ENCODE measurements at regions not wholly inside any gene's neighbourhood (a gene's known extent, or its start where the extent isn't known, plus 50 kb on each side); places are given as distances from the start of the nearest gene placed in this dataset.
"Not testable (repeated sequence)": the region's sequence is repeated elsewhere in the genome, so short reads cannot be mapped to it uniquely, and the experiment has no call there.

DNA sequence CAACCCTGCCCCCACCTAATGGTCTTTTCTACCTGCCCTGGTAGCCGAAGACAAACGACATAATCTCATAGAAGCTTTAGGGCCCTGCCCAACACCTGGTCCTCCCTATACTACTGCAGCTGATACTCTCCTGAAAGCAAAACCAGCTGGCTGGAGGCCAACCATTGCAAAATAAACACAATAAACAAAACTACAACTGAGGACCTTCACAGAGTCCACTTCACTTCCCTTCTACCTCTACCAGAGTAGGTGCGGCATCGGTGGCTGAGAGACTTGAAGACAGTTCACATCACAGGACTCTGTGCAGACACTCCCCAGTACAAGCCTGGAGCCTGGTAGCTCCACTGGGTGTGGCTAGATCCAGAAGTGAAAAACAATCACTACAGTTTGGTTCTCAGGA is 476.2 kb downstream of the MMUT start:
- DNase-seq = no peak

DNA sequence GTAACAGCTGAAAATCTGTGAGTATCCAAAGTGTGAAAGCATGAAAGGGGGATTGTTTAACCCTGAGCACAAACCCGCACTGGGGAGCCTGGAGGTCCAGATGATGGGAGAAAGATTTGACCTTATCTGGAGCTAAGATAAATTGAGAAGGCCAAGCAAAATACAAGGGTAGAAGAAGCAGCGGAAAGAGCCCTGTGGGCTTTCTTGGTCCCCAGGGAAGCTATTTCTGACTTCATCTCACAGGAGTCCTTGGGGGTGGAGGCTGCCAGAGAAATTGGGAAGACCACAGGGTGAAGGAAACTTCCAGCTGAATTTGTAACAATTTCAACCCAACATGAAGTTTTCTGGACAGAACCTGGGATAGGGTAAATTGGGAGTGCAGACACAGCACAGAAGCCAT is 476.9 kb downstream of the MMUT start:
- DNase-seq = no peak

DNA sequence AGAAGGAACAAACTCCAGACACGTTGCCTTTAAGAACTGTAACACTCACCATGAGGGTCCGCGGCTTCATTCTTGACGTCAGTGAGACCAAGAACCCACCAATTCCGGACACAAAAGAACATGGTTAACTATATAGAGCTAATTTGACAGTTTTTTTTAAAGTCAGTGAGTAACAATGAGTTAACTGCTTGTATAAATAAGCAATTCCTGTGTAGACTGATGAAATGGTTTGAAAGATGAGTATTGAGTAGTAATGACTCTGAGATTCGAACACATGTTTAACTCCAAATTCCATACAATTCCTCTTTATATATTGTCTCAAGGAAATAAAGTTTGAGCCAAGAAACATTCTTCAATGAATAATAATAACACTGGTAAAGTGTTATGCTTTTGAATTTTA is 478.0 kb downstream of the MMUT start:
- no peak for DNase-seq

DNA sequence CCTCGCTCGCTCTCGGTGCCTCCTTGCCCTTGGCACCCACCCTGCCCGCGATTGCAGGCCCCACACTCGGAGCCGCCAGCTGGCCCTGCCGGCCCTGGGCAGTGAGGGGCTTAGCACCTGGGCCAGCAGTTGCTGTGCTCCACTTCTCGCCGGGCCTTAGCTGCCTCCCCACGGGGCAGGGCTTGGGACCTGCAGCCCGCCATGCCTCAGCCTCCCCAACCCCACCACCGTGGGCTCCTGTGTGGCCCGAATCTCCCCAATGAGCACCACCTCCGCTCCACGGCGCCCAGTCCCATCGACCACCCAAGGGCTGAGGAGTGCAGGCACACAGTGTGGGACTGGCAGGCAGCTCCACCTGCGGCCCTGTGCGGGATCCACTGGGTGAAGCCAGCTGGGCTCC is 479.1 kb downstream of the MMUT start:
- not testable (repeated sequence) for DNase-seq

DNA sequence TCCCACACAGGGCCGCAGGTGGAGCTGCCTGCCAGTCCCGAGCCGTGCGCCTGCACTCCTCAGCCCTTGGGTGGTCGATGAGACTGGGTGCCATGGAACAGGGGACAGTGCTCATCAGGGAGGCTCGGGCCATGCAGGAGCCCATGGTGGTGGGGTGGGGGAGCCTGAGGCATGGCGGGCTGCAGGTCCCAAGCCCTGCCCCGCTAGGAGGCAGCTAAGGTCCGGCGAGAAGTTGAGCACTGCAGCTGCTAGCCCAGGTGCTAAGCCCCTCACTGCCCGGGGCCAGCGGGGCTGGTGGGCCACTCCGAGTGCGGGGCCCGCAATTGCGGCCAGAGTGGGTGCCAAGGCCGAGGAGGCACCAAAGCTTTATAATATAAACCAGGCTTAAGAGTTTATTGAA is 479.7 kb downstream of the MMUT start:
- no peak for DNase-seq

DNA sequence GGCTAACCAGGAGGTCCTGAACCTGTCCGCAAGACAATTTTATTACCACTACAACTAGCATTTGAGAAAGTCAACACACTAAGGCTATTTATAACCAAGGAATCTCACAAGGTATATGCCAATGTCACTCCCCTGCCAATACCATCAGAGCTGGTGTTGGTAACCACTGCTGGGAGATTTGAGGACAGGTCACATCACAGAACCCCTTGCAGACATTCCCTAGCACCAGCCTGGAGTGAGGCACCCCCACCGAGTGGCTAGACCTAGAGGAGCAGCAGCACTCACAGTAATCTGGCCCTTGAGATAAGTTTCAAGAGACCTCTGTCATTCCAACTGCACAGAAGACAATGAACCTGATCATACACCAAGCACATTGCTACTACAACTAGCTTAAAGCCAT is 483.2 kb downstream of the MMUT start:
- no peak for DNase-seq

DNA sequence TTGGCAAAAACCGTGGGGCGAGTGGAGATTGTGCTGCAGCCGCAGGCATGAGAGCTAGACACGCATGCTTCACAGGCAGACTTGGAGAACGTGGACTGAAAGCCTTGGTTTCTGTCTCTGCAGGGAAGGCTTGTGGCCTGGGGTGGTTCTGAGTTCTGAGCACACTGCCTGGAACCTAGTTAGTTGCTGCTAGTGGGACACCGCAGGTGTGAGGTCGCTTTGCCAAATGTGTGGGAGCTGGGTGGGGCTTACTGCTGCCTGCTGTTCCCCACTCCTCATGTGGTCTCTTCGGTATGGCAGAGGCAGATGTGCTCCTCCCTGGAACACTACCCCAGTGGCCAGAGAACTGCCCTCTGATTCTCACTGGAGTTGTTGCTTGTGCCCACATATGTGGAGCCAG is 484.0 kb downstream of the MMUT start:
- DNase-seq = no peak

DNA sequence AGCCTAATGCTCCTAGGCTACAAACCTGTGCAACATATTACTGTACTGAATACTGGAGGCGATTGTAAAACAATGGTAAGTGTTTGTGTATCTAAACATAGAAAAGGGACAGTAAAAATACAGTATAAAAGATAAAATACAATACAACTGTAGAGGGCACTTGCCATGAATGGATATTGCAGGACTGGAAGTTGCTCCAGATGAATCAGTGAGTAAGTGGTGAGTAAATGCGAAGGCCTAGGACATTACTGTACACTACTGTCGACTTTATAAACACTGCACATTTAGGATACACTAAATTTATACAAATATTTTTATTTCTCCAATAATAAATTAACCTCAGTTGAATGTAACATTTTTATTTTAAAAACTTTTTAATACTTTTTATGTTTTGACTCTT is 485.0 kb downstream of the MMUT start:
- no peak for DNase-seq

DNA sequence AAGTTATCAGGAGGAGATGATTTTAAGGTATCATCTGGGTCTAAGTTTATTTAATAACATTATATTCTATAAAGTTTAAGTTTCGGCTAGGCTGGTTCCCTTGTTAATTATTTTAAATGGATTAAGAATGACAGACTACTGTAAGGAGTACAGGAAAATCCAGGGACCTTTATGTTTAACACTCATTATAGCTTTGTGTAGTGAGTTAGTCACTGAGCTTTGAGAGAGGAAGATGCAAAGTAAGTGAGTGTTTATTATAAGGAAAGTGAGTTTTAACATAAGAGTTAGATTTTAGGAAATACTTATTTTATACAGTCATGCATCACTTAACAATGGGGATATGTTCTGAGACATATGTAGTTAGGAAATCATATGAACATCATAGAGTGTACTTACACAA is 485.5 kb downstream of the MMUT start:
- no peak for DNase-seq

DNA sequence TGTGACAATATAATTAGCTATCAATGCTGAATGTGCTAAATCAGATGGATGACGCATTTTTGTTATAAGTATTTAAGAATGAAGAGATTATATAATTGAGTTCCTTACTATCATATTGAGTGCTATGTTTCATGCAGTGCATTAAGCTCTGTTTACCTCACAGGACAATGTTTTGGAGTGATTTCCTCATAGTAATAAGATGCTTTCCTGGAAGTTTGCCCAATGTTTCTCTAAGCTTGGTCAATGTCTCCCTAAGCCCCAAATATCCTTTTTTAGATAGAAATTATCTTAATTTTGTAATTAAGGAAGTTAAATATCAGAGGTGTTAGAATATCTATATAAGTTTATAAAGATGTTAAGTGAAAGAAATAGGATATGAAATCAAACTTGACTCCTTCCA is 489.6 kb downstream of the MMUT start:
- DNase-seq = no peak

DNA sequence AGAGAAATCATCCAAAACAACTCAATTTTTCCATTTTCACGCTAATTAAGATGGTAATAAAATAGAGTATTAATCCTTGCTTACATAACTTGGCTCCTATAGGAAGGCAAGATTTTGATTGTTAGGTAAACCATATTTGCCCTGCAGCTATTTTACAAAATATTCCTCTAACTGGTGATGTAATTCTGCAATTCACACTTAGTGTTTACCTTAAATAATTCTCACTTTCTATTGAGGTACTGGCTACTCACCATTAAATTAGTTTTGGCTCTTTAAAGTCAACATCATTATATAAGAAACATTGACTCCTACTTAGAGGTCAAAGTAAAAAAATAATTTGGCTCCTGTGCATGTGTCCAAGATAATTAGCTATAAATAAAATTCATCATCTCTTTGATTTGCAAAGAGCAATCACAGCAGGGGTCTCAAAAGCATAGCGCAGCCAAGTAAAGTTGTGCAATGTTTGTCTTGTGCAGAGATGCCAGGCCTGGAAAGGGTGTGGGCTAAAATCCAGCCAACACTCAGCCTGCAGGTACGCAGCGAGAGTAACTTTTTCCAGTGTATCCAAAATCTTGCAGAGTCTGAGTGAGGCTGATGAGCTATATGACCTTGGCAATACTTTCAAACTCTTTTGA is 501.2 kb downstream of the MMUT start:
- no peak for DNase-seq

DNA sequence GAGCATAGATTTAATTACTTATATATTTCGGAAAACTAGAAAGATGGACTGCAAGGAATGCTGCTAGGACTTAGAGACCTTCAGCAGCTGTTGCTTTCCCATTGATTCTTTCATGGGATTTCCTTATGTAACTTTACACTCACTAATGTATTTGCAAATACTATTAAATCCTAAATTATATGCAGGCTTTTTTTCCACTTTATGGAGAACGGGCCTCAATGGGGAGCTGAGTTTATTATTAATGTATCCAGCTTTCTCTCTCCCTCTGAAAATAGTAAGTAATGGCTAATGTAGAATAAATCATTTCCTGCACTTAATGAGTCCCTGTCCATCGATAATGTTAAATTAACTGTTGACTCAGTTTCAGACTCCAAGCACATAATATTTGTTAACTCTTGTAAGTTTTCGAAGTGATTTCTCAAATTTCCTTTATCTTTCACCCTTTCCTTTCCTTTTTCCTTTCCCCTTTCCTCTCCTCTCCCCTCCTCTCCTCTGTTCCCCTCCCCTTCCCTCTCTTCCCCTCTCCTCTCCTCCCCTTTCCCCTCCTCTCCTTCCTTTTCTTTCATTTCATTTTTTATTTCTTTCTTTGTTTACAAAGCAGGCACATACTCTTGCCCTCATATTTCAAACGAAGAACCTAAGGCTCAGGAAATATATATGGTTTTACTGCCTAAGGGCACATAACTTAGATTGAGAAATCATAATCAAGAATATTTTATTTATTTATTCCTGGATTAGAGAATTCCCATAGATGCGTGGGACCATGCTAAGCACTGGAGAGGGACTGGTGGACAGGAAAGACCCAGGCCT is 503.6 kb downstream of the MMUT start:
- no peak for DNase-seq

DNA sequence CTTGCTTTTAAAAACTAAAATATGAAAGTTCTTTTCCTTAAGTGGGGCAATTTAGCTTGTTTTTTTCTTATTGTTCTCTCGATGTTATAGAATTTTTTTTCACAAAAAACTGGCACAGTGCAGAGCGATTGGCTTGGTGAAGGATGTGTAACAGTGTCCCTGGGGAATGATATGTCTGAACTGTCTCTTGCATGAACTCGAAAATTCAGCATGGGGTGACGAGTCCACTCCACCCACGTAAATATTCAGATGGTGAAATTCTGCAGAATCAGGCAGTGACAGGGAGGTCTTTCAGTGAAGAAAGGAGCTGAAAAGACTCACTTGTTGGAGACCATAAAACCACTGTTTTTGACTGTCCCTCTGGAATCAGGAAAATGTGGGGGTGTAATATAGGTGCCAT is 505.3 kb downstream of the MMUT start:
- no peak for DNase-seq

DNA sequence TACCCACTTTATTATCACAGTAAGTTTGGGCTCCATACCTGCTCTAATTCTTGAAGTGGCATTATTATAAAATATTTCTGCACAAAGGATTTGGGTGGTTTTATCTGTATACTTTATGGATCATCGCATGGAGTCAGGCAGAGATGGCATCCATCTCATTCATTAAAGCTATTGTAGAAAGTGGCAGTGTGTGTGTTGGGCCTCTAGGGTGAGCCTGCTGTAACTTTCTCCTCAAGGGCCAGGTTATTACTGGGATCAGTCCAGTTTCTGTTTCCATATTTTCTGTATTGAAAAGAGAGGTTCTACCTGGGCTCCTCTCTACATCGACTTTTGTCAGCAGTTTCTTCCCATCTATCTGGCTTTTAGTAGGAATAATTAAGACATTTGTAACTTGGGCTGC is 511.1 kb downstream of the MMUT start:
- no peak for DNase-seq

DNA sequence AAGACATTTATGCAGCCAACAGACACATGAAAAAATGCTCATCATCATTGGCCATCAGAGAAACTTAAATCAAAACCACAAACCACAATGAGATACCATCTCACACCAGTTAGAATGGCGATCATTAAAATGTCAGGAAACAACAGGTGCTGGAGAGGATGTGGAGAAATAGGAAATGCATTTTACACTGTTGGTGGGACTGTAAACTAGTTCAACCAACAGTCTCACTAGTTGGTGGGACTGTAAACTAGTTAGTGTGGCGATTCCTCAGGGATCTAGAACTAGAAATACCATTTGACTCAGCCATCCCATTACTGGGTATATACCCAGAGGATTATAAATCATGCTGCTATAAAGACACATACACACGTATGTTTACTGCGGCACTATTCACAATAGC is 518.8 kb downstream of the MMUT start:
- DNase-seq = peak; percentile 47 to 86 (median 56)

DNA sequence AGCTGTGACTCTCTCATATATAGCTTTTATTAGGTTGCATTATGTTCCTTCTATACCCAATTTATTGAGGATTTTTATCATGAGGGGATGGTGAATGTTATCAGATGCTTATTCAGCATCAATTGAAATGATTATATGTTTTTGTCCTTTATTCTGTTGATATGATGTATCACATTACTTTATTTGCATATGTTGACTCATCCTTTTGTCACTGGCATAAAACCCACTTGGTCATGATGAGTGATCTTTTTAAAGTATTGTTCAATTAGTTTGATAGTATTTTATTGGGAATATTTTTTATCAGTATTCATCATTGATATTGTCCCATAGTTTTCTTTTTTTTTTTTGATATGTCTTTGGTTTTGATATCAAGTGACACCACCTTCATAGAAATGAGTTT is 529.9 kb downstream of the MMUT start:
- no peak for DNase-seq

DNA sequence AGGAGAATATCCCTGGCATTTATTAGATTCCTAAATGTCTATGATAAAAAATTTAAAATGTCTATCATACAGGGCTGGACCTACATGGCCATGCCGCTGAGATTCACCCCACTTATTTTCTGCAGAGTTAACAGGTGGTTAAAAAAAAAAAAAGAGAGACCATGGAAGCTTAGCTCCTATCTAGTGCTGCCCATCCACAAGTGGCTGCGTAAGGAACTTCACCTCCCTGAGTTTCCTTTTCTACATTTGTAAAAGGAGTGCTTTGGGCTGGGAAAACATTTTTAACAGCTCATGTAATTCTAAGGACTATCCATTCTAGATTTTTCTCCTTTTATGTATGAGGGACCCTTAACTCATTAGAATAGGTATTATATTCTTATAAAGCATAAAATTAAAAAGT is 534.1 kb downstream of the MMUT start:
- no peak for DNase-seq

DNA sequence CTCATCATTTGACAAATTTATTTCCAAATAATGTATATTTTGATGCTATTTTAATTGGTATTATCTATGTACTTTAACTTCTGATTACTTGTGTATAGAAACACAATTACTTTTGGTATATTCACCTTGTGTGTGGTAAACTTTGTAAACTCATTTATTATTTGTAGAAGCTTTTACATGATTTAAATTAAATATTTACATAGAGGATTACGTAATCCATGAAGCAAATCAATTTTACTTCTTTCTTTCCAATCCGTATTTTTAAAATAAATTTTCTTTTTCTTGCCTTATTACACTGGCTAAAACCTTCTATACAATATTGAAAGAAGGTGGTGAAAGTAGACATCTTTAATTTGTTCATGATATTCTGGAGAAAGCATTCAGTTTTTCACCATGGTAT is 540.2 kb downstream of the MMUT start:
- no peak for DNase-seq

DNA sequence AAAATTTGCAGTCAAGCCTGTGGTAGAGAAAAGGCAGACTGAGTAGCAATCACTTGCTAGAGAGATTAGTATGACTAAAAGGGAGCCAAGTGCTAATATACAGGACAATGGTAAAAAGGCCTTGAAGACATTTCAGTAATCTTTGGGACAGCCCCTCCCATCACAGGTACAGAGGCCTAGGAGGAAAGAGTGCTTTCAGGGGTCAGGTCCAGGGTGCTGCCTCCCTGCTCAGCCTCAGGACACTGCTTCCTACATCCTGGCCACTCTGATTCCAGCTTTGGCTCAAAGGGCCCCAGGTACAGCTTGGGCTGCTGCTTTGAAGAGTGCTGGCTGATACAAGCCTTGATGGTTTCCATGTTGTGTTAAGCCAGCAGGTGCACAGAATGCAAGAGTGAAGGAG is 543.5 kb downstream of the MMUT start:
- no peak for DNase-seq

DNA sequence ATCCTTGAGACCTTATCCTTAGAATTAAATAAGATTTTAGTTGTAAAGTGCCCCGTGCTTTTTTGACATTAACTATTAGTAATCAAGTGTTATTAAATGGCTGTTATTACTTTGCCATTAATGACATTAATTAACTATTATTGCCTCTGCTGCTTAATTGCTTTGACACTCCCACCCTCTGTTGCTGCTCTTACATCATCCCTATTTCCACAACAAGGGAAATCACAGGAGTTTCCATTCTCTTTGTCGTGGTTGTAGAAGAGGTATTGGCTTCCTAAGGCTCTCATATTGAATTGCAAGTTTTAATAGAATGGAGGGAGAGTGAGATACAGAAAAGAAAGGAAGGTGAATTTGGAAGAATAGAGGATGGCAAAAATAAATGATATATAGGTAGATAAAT is 545.8 kb downstream of the MMUT start:
- no peak for DNase-seq

DNA sequence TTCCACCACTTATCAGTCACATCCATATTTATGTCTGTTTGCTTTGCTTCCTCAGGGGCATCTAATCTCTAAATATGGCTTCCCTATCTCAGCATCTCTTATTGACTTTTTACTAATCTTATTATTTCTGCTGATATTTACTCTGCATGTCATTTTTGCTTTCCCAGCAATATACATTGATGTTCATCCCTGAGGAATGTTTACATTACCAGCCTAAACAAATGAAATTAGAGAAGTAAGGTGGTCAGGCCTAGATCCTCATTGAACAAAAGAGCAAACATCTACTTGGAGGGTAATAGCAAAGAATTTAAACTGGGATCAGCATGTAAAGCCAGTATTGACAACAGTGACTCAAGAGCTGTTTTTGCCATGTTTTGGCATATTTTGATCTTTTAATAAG is 546.4 kb downstream of the MMUT start:
- DNase-seq = no peak

DNA sequence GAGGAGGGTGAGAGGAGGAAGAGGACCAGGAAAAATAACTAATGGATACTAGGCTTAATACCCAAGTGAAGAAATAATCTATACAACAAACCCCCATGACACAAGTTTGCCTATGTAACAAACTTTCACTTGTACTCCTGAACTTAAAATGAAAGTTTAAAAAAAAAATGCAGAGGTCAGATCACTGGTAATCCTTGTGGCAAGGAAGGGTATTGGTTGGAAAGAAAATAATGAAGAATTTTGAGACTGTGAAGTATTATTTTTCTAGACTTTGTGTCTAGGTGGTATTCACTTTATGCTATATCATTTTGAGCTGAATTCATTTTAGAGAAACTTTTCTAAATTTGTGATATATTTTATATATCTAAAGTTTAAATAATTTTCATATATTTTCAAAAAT is 547.5 kb downstream of the MMUT start:
- DNase-seq = no peak

DNA sequence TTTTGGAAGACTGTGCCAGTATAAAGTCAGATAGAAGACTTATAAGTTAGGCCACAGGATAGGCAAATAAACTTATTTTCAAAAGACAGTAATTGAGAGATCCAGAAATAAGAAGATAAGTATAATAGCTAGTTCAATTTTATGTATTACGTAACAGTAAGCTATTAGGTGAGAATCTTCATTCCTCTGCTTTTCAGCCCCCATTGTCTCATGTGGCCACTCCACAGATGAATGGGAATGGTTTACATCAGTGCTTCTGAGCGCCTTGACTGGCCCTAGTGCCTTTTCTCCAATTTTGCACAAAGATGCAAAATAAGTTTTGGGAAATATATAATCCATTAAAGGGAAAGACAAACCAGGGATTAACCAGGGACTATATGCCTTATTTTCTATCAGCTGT is 550.5 kb downstream of the MMUT start:
- no peak for DNase-seq

DNA sequence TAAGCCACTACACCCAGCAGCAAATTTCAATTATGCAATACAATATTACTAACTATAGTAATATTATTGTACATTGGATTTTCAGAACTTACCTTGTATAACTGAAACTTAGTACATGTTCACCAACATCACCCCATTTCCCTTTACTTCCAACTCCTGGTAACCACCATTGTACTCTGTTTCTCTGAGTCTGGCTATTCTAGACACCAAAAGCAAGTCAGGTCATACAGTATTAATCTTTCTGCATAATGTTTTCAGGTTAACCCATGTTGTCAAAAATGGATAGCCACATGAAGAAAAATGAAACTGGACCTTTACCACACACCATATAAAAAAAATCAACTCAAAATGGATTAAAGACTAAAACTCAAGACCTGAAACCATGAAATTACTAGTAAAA is 558.2 kb downstream of the MMUT start:
- DNase-seq = no peak

DNA sequence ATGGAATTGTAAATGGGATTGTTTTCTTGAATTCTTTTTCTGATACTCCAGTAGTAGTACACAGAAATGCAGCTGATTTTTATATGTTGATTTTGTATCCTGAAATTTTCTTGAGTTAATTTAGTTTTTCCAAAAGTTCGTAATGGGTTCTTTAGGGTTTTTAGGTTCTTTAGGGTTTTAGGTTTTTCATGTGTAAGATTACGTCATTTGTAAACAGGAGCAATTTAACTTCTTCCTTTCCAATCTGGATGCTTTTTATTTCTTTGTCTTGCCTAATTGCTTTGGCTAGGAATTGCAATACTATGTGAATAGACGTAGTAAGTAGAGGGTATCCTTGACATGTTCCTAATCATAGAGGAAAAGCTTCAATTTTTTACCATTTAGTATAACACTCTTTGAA is 568.6 kb downstream of the MMUT start:
- DNase-seq = no peak

Data from suppressor macrophage (primary cell).